PC-3 (cell line): ENCODE measurements at regions not wholly inside any gene's neighbourhood (a gene's known extent, or its start where the extent isn't known, plus 50 kb on each side); places are given as distances from the start of the nearest gene placed in this dataset.

ENCODE experiments used
- EZH2 ChIP-seq: fragments of 300-600 bp; sonication (generic); IDR thresholded peaks from one replicate; pipeline ENCODE4 v1.6.1; 2017; ENCODE audit warnings: antibody characterized with exemption, mild to moderate bottlenecking, low read length; ENCODE audit not compliant: unreplicated experiment
- TF ChIP-seq, protein P1 (sequence below): fragments of 300-600 bp; sonication (generic); conservative IDR thresholded peaks from 2 replicates; pipeline ENCODE4 v1.5.1; 2017; ENCODE audit warnings: antibody characterized with exemption, low read depth, mild to moderate bottlenecking, low read length

DNA sequence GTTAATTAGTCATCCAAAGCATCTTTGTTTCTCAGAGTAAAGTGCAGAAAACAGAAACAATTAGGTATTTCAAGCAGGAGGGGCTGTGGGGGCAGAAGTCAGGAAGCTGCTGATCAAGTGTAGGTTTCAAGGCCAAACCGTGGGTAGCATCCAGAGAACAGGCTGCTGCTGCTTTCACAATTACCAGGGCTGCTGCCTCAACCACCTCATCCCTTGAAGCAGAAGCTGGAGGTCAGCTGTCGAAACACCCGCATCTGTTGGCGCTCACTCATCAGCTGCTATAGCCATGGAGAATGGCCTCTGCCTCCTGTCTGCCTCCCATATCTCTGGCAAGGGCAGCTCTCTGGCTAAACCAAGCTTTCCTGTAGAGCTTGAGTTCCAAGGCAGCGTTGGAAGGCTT lies 122.9 kb upstream of the OSMR start:
- TF ChIP-seq, protein P1, sequence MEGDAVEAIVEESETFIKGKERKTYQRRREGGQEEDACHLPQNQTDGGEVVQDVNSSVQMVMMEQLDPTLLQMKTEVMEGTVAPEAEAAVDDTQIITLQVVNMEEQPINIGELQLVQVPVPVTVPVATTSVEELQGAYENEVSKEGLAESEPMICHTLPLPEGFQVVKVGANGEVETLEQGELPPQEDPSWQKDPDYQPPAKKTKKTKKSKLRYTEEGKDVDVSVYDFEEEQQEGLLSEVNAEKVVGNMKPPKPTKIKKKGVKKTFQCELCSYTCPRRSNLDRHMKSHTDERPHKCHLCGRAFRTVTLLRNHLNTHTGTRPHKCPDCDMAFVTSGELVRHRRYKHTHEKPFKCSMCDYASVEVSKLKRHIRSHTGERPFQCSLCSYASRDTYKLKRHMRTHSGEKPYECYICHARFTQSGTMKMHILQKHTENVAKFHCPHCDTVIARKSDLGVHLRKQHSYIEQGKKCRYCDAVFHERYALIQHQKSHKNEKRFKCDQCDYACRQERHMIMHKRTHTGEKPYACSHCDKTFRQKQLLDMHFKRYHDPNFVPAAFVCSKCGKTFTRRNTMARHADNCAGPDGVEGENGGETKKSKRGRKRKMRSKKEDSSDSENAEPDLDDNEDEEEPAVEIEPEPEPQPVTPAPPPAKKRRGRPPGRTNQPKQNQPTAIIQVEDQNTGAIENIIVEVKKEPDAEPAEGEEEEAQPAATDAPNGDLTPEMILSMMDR, result no peak
- no peak for TF ChIP-seq EZH2
